PC-9 (cell line): ENCODE measurements at regions not wholly inside any gene's neighbourhood (a gene's known extent, or its start where the extent isn't known, plus 50 kb on each side); places are given as distances from the start of the nearest gene placed in this dataset.

Experiments used
- BruUV-seq: library from RNA; stranded (reverse); fragments of 400-500 nt; replicated peaks from 2 replicates; lab custom pipeline; 2021; lab: Mats Ljungman, UMichigan
- CTCF ChIA-PET: fragments of 300-600 bp; sonication (Branson Sonifier 250); formaldehyde crosslinking; loops from one replicate; lab custom pipeline; 2022; ENCODE audit warnings: antibody characterized with exemption; lab: Charles Lee
- POLR2A ChIA-PET: fragments of 300-600 bp; sonication (Branson Sonifier 250); formaldehyde crosslinking; loops from one replicate; lab custom pipeline; 2022; ENCODE audit warnings: antibody characterized with exemption; ENCODE audit not compliant: unreplicated experiment; lab: Charles Lee
- DNase-seq, 2 experiments: peaks; one replicate each; pipeline versions ENCODE4 v3.0.0 to v3.0.0-alpha.2; 2015 to 2022; ENCODE audit warnings: mixed read lengths in 1 of 2
- H2AFZ ChIP-seq: fragments of 200-600 bp; sonication (generic); 2 replicates; pipeline ENCODE4 v1.8.1; 2017; ENCODE audit warnings: antibody characterized with exemption
- H3F3A ChIP-seq: fragments of 200-600 bp; sonication (generic); 2 replicates; pipeline ENCODE4 v1.8.1; 2017; ENCODE audit warnings: antibody characterized with exemption, mild to moderate bottlenecking, low read depth; ENCODE audit not compliant: insufficient read depth
- H3K27ac ChIP-seq: fragments of 200-600 bp; sonication (generic); 2 replicates; pipeline ENCODE4 v1.6.1; 2016; ENCODE audit warnings: mixed run types
- H3K27me3 ChIP-seq: fragments of 200-600 bp; sonication (generic); 2 replicates; pipeline ENCODE4 v1.6.1; 2016; ENCODE audit warnings: low read depth, mixed run types; ENCODE audit not compliant: insufficient read depth
- H3K36me3 ChIP-seq: fragments of 200-600 bp; sonication (generic); 2 replicates; pipeline ENCODE4 v1.6.1; 2016; ENCODE audit warnings: low read depth, mixed run types
- H3K4me1 ChIP-seq: fragments of 200-600 bp; sonication (generic); replicated peaks from 2 replicates; pipeline ENCODE4 v1.6.1; 2016; ENCODE audit warnings: mixed run types; ENCODE audit not compliant: insufficient read depth
- H3K4me2 ChIP-seq: fragments of 200-600 bp; sonication (generic); 2 replicates; pipeline ENCODE4 v1.6.1; 2017; ENCODE audit warnings: mixed run types
- H3K4me3 ChIP-seq: fragments of 200-600 bp; sonication (generic); 2 replicates; pipeline ENCODE4 v1.6.1; 2016; ENCODE audit warnings: mixed run types
- H3K79me2 ChIP-seq: fragments of 200-600 bp; sonication (generic); 2 replicates; pipeline ENCODE4 v1.6.1; 2017; ENCODE audit warnings: low read depth, mixed run types
- H3K9me2 ChIP-seq: fragments of 200-600 bp; sonication (generic); 2 replicates; pipeline ENCODE4 v1.8.1; 2017; ENCODE audit warnings: mild to moderate bottlenecking; ENCODE audit not compliant: insufficient read depth
- H3K9me3 ChIP-seq: fragments of 200-600 bp; sonication (generic); 2 replicates; pipeline ENCODE4 v1.8.1; 2016; ENCODE audit warnings: low read depth; ENCODE audit not compliant: insufficient read depth
- H4K20me1 ChIP-seq: fragments of 200-600 bp; sonication (generic); 2 replicates; pipeline ENCODE4 v1.8.1; 2017; ENCODE audit not compliant: insufficient read depth
- CTCF ChIP-seq: fragments of 200-600 bp; sonication (generic); conservative IDR thresholded peaks from 2 replicates; pipeline ENCODE4 v1.6.1; 2017; ENCODE audit warnings: mixed run types, antibody characterized with exemption, mild to moderate bottlenecking, moderate library complexity
- EZH2 ChIP-seq: fragments of 200-600 bp; sonication (generic); IDR thresholded peaks from 2 replicates; pipeline ENCODE4 v1.8.0; 2017; ENCODE audit warnings: antibody characterized with exemption, low read depth
- intact Hi-C: fragments of 100-400 bp; cut with micrococcal nuclease; formaldehyde crosslinking; loops from one replicate; pipeline ENCODE4 v1.10.0; 2022; ENCODE audit not compliant: unreplicated experiment

DNA sequence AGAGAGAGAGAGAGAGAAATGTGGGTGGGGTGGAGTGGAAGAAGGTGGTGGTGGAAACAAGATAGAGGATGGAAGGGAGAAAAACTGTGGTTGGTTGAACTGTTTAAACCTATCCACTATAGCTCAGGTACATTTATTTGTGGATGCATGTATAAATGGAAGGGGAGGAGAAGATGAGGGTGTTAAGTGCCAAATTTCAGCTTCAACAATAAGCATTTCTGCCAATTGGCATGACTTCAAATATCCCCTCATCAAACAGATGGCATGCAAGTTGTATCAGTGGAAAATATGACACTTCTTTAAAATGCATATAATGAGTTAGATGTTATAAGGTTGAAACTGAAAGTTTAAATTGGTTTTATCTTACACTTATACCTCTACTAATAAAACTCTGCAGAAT is 216.1 kb downstream of the LMBRD1 start:
- Histone ChIP-seq H3K9me2 (no peaks in the 10 kb centered on the region), H3K27ac (no peak overlapping the region), H3K36me3 (no peaks in the 10 kb centered on the region), H3K9me3 (no peaks in the 10 kb centered on the region), H4K20me1 (no peaks in the 10 kb centered on the region), H3K27me3 (no peaks in the 10 kb centered on the region), H3K4me3 (no peak overlapping the region), H3K79me2 (no peaks in the 10 kb centered on the region), H3F3A (no peaks in the 10 kb centered on the region), H2AFZ (no peak overlapping the region), H3K4me2 (no peak overlapping the region), H3K4me1 (no peaks in the 10 kb centered on the region)
- TF ChIP-seq EZH2: no peak
- no peak for TF ChIP-seq CTCF
- no TSS peak for BruUV-seq
- ChIA-PET POLR2A (no interaction called here), CTCF (no interaction called here)
- intact Hi-C loops: no loop called here
- no peak for DNase-seq

- Histone ChIP-seq H3K9me3 (no peaks in the 10 kb centered on the region), H2AFZ (no peak overlapping the region), H3F3A (no peaks in the 10 kb centered on the region), H3K9me2 (no peaks in the 10 kb centered on the region), H4K20me1 (no peaks in the 10 kb centered on the region), H3K4me1 (no peaks in the 10 kb centered on the region), H3K4me3 (no peak overlapping the region), H3K79me2 (no peaks in the 10 kb centered on the region), H3K27me3 (no peaks in the 10 kb centered on the region), H3K36me3 (no peaks in the 10 kb centered on the region), H3K4me2 (no peak overlapping the region), H3K27ac (no peak overlapping the region)
- POLR2A ChIA-PET: no interaction called here
- CTCF ChIA-PET: no interaction called here
- no peak for DNase-seq
- TF ChIP-seq EZH2 (no peak), CTCF (no peak)
- no TSS peak for BruUV-seq
- intact Hi-C loops: no loop called here
Observed at GRCh38 chr6:69578361-69578890, 218.4 kb downstream of the LMBRD1 start.

DNA sequence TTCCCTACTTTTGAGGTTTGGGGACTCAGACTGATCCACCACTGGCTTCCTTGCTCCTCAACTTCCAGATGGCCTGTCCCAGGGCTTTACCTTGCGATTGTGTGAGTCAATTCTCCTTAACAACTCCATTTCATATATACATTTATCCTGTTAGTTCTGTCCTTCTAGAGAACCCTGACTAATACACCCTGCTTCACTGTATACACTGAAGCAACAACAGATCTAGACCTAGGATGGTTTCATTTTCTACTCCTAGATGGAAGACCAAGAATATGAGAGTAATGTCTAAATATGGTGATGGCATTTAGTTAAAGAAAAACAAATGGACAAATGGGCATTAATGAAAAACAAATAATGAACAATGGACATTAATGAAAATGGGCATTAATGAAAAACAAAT is 225.6 kb downstream of the LMBRD1 start:
- Histone ChIP-seq H3K36me3 (no peaks in the 10 kb centered on the region), H2AFZ (no peak overlapping the region), H3K4me3 (no peak overlapping the region), H3K27me3 (no peaks in the 10 kb centered on the region), H3K79me2 (no peaks in the 10 kb centered on the region), H3F3A (no peaks in the 10 kb centered on the region), H3K9me2 (no peaks in the 10 kb centered on the region), H3K27ac (no peak overlapping the region), H4K20me1 (no peaks in the 10 kb centered on the region), H3K9me3 (no peaks in the 10 kb centered on the region), H3K4me2 (no peak overlapping the region), H3K4me1 (no peaks in the 10 kb centered on the region)
- no peak for DNase-seq
- no TSS peak for BruUV-seq
- CTCF ChIA-PET: no interaction called here
- POLR2A ChIA-PET: no interaction called here
- TF ChIP-seq EZH2 (no peak), CTCF (no peak)
- intact Hi-C loops: no loop called here
